ENCODE measurements at regions not wholly inside any gene's neighbourhood (a gene's known extent, or its start where the extent isn't known, plus 50 kb on each side); places are given as distances from the start of the nearest gene placed in this dataset.

DNA sequence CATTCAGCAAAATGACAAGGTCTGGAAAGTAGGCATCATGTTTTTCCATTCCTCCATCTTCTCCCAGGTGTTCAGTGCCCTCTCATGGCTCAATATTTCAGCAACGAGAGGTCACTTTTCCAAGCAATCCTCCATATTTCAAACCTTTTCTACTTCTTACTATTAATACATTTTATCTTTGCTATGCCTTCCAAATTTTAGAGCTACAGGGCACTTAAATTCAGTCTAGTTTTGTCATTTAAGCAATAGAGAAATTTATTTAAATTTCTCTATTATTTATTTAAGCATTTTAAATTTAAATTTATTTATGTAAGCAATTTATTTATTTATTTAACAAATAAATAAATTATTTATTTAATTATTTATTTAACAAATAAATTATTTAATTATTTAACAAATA lies 305.1 kb upstream of the ANXA10 start:
- TF ChIP-seq CTCF (IDR thresholded peaks at IDR 0.05) (no peak), EZH2phosphoT487 (IDR thresholded peaks at IDR 0.05) (no peak)

All from neural progenitor cell (in vitro differentiated cells).